NK-92 treated with Interleukin-12 subunit alpha and Interleukin-12 subunit beta, amount 100 ng/mL, for 24 hours (cell line): ENCODE measurements at regions not wholly inside any gene's neighbourhood (a gene's known extent, or its start where the extent isn't known, plus 50 kb on each side); places are given as distances from the start of the nearest gene placed in this dataset.

ENCODE experiments used
- DNase-seq: peaks from one replicate; lab custom pipeline; 2025; lab: John Stamatoyannopoulos, UW

- DNase-seq, result peak; percentile 23
Measured at GRCh38 chr12:68451261-68452077, 119.3 kb upstream of the MDM1 start.

GRCh38 chr12:68452078-68452715, 120.0 kb upstream of the MDM1 start:
- no peak for DNase-seq

- DNase-seq, result no peak
Measured at GRCh38 chr12:68453278-68453677, 121.1 kb upstream of the MDM1 start.

- no peak for DNase-seq
Measured at GRCh38 chr12:68453876-68454275, 121.7 kb upstream of the MDM1 start.

GRCh38 chr12:68454892-68455291, 122.7 kb upstream of the MDM1 start:
- DNase-seq, result no peak

- DNase-seq, result no peak
Measured at GRCh38 chr12:68455691-68456345, 123.7 kb upstream of the MDM1 start.

GRCh38 chr12:68458866-68459265, 126.7 kb upstream of the MDM1 start:
- no peak for DNase-seq

GRCh38 chr12:68460236-68460635, 128.1 kb upstream of the MDM1 start:
- no peak for DNase-seq

- no peak for DNase-seq
Measured at GRCh38 chr12:68461645-68462044, 129.5 kb upstream of the MDM1 start.

- DNase-seq, result no peak
Measured at GRCh38 chr12:68462803-68463202, 130.6 kb upstream of the MDM1 start.

GRCh38 chr12:68465227-68465626, 133.1 kb upstream of the MDM1 start:
- DNase-seq, result no peak

- no peak for DNase-seq
Measured at GRCh38 chr12:68467514-68467913, 135.4 kb upstream of the MDM1 start.

- no peak for DNase-seq
Measured at GRCh38 chr12:68468036-68468435, 135.9 kb upstream of the MDM1 start.

GRCh38 chr12:68469113-68469512, 137.0 kb upstream of the MDM1 start:
- no peak for DNase-seq

- no peak for DNase-seq
Measured at GRCh38 chr12:68470664-68471328, 138.6 kb upstream of the MDM1 start.

GRCh38 chr12:68474467-68475204, 136.1 kb upstream of the RAP1B start:
- no peak for DNase-seq

GRCh38 chr12:68476794-68477193, 133.9 kb upstream of the RAP1B start:
- DNase-seq, result no peak

GRCh38 chr12:68477261-68477772, 133.4 kb upstream of the RAP1B start:
- no peak for DNase-seq

GRCh38 chr12:68477906-68478305, 132.8 kb upstream of the RAP1B start:
- no peak for DNase-seq

GRCh38 chr12:68478516-68479260, 132.0 kb upstream of the RAP1B start:
- DNase-seq, result no peak
